IMR-90 (cell line): ENCODE measurements at regions not wholly inside any gene's neighbourhood (a gene's known extent, or its start where the extent isn't known, plus 50 kb on each side); places are given as distances from the start of the nearest gene placed in this dataset.
A peak's percentile ranks its signal among the peaks of the same experiment; 100 is the strongest.

Experiments used
- ATAC-seq: fragments of 200-7000 bp; cut with Tn5 transposase; 2 replicates; pipeline ENCODE4 v1.9.1; 2020; ENCODE audit warnings: low read depth, mild to moderate bottlenecking, moderate library complexity
- BruUV-seq: library from RNA; stranded (reverse); fragments of 400-500 nt; replicated peaks from 2 replicates; lab custom pipeline; 2021; lab: Mats Ljungman, UMichigan
- CTCF ChIA-PET: fragments of 300-600 bp; formaldehyde crosslinking; extraction: SDS; loops from one replicate; lab custom pipeline; 2021; ENCODE audit warnings: antibody characterized with exemption; lab: Yijun Ruan, JAX
- POLR2A ChIA-PET: fragments of 300-600 bp; sonication (Branson Sonifier 250); formaldehyde crosslinking; loops from one replicate; lab custom pipeline; 2022; ENCODE audit warnings: antibody characterized with exemption; ENCODE audit not compliant: unreplicated experiment; lab: Charles Lee
- DNase-seq: peaks from one replicate; pipeline ENCODE4 v3.0.0; 2013
- H2AFZ ChIP-seq: replicated peaks from 2 replicates; pipeline ENCODE3; 2013; ENCODE audit warnings: low read length, mild to moderate bottlenecking; ENCODE audit not compliant: poor library complexity
- H2AK5ac ChIP-seq: 2 replicates; pipeline ENCODE4 v1.6.1; 2013; ENCODE audit warnings: low read depth, low read length, inconsistent platforms
- H2AK9ac ChIP-seq: replicated peaks from 2 replicates; pipeline ENCODE3; 2013; ENCODE audit warnings: mild to moderate bottlenecking, low read depth, low read length, moderate library complexity; ENCODE audit not compliant: poor library complexity
- H2BK120ac ChIP-seq: 2 replicates; pipeline ENCODE4 v1.6.1; 2013; ENCODE audit warnings: low read depth, low read length, inconsistent platforms
- H2BK15ac ChIP-seq: 3 replicates; pipeline ENCODE4 v1.6.1; 2013; ENCODE audit warnings: low read depth, low read length, inconsistent platforms
- H2BK20ac ChIP-seq: 2 replicates; pipeline ENCODE4 v1.6.1; 2013; ENCODE audit warnings: low read depth, mild to moderate bottlenecking, inconsistent platforms, low read length, moderate library complexity
- H2BK5ac ChIP-seq: 2 replicates; pipeline ENCODE4 v1.6.1; 2013; ENCODE audit warnings: mild to moderate bottlenecking, low read depth, low read length, inconsistent platforms; ENCODE audit not compliant: poor library complexity, severe bottlenecking
- H3K14ac ChIP-seq: replicated peaks from 2 replicates; pipeline ENCODE4 v1.6.1; 2013; ENCODE audit warnings: low read depth, low read length, inconsistent platforms
- H3K18ac ChIP-seq: 2 replicates; pipeline ENCODE4 v1.6.1; 2013; ENCODE audit warnings: low read depth, low read length, control low read depth
- H3K23ac ChIP-seq: 2 replicates; pipeline ENCODE4 v1.6.1; 2013; ENCODE audit warnings: low read depth, low read length, inconsistent platforms
- H3K27ac ChIP-seq: 2 replicates; pipeline ENCODE4 v1.5.1; 2013; ENCODE audit warnings: mild to moderate bottlenecking, control low read depth, low read length; ENCODE audit not compliant: insufficient read depth
- H3K27me3 ChIP-seq: 2 replicates; pipeline ENCODE4 v1.6.1; 2013; ENCODE audit warnings: low read length; ENCODE audit not compliant: control insufficient read depth, insufficient read depth
- H3K36me3 ChIP-seq: 2 replicates; pipeline ENCODE4 v1.6.1; 2013; ENCODE audit warnings: low read length, mixed read lengths; ENCODE audit not compliant: control insufficient read depth, insufficient read depth
- H3K4ac ChIP-seq: 2 replicates; pipeline ENCODE4 v1.6.1; 2013; ENCODE audit warnings: low read depth, low read length, inconsistent platforms
- H3K4me1 ChIP-seq: 2 replicates; pipeline ENCODE4 v1.6.1; 2013; ENCODE audit warnings: low read length, mixed read lengths; ENCODE audit not compliant: control insufficient read depth, insufficient read depth
- H3K4me2 ChIP-seq: 2 replicates; pipeline ENCODE4 v1.6.1; 2013; ENCODE audit warnings: low read depth, mild to moderate bottlenecking, control low read depth, low read length, moderate library complexity
- H3K4me3 ChIP-seq: 2 replicates; pipeline ENCODE4 v1.5.1; 2013; ENCODE audit warnings: low read depth, mild to moderate bottlenecking, control low read depth, low read length, moderate library complexity; ENCODE audit not compliant: insufficient read depth
- H3K56ac ChIP-seq: 2 replicates; pipeline ENCODE4 v1.6.1; 2013; ENCODE audit warnings: low read length, inconsistent platforms; ENCODE audit not compliant: insufficient read depth; ENCODE audit errors: extremely low read depth
- H3K79me1 ChIP-seq, 2 experiments: 2 replicates each; pipeline ENCODE4 v1.6.1; 2013; ENCODE audit warnings: low read length in 2 of 2, inconsistent platforms in 1 of 2, low read depth in 1 of 2
- H3K9ac ChIP-seq: 2 replicates; pipeline ENCODE4 v1.6.1; 2013; ENCODE audit warnings: low read depth, low read length, control low read depth
- H3K9me1 ChIP-seq: 2 replicates; pipeline ENCODE4 v1.6.1; 2013; ENCODE audit warnings: low read length, inconsistent platforms; ENCODE audit not compliant: insufficient read depth
- H3K9me3 ChIP-seq: 2 replicates; pipeline ENCODE4 v1.6.1; 2013; ENCODE audit warnings: low read length; ENCODE audit not compliant: control insufficient read depth, insufficient read depth
- H4K20me1 ChIP-seq: 2 replicates; pipeline ENCODE4 v1.6.1; 2013; ENCODE audit warnings: low read length, inconsistent platforms; ENCODE audit not compliant: insufficient read depth
- H4K5ac ChIP-seq: 2 replicates; pipeline ENCODE4 v1.6.1; 2013; ENCODE audit warnings: mild to moderate bottlenecking, low read depth, low read length, control low read depth
- H4K8ac ChIP-seq, 2 experiments: 2 replicates each; pipeline ENCODE4 v1.6.1; 2013; ENCODE audit warnings: low read depth in 2 of 2, low read length in 2 of 2, control low read depth in 1 of 2, inconsistent platforms in 1 of 2
- H4K91ac ChIP-seq: 2 replicates; pipeline ENCODE4 v1.6.1; 2013; ENCODE audit warnings: low read depth, low read length, inconsistent platforms; ENCODE audit not compliant: insufficient read depth
- BHLHE40 ChIP-seq: fragments of 150-350 bp; IDR thresholded peaks from 2 replicates; pipeline ENCODE4 v1.6.1; 2016; ENCODE audit warnings: mild to moderate bottlenecking, low read depth, low read length
- CEBPB ChIP-seq: IDR thresholded peaks from 2 replicates; pipeline ENCODE4 v1.6.1; 2012; ENCODE audit warnings: low read depth, low read length, improper control_type of control experiment
- FOS ChIP-seq: fragments of 150-350 bp; IDR thresholded peaks from 2 replicates; pipeline ENCODE4 v1.6.1; 2016; ENCODE audit warnings: low read depth, low read length
- MAFK ChIP-seq: IDR thresholded peaks from 2 replicates; pipeline ENCODE4 v1.6.1; 2012; ENCODE audit warnings: low read depth, low read length, improper control_type of control experiment
- MXI1 ChIP-seq: IDR thresholded peaks from 2 replicates; pipeline ENCODE4 v1.6.1; 2012; ENCODE audit warnings: low read depth, mild to moderate bottlenecking, low read length, moderate library complexity, borderline replicate concordance
- RCOR1 ChIP-seq: IDR thresholded peaks from 2 replicates; pipeline ENCODE4 v1.6.1; 2012; ENCODE audit warnings: mild to moderate bottlenecking, low read length, improper control_type of control experiment; ENCODE audit not compliant: insufficient replicate concordance
- RFX5 ChIP-seq: IDR thresholded peaks from 2 replicates; pipeline ENCODE4 v1.8.0; 2012; ENCODE audit warnings: low read depth, mild to moderate bottlenecking, low read length, moderate library complexity
- SMC3 ChIP-seq: fragments of 150-350 bp; IDR thresholded peaks from 2 replicates; pipeline ENCODE4 v1.6.1; 2016; ENCODE audit warnings: low read depth, mild to moderate bottlenecking, antibody characterized with exemption, low read length, moderate library complexity
- WGBS, 2 experiments: methylation state at CpG; one replicate each; pipeline versions ENCODE4 v1.1.5 to v1.1.7; 2013; ENCODE audit warnings: missing lambda C conversion rate in 2 of 2; ENCODE audit not compliant: insufficient read length in 1 of 2; ENCODE audit errors: extremely low coverage in 2 of 2; 5-methylcytosine and 5-hydroxymethylcytosine counted together
- dilution Hi-C: fragments of 300-500 bp; cut with HindIII; formaldehyde crosslinking; loops from one replicate; pipeline ENCODE4 v1.14.3; 2018; ENCODE audit warnings: low sequenced_read_pairs; ENCODE audit not compliant: unreplicated experiment
- in situ Hi-C: fragments of 300-500 bp; cut with MboI; formaldehyde crosslinking; loops from 3 replicates; pipeline ENCODE4 v1.14.3; 2019; ENCODE audit warnings: low sequenced_read_pairs, inconsistent platforms, mixed read lengths
- intact Hi-C: fragments of 100-400 bp; cut with micrococcal nuclease; formaldehyde crosslinking; loops from 2 replicates; pipeline ENCODE4 v1.10.0; 2022
- TF ChIP-seq, protein P1 (sequence below): fragments of 150-350 bp; IDR thresholded peaks from 2 replicates; pipeline ENCODE4 v1.6.1; 2017; ENCODE audit warnings: mild to moderate bottlenecking, antibody characterized with exemption, low read length, low read depth

DNA sequence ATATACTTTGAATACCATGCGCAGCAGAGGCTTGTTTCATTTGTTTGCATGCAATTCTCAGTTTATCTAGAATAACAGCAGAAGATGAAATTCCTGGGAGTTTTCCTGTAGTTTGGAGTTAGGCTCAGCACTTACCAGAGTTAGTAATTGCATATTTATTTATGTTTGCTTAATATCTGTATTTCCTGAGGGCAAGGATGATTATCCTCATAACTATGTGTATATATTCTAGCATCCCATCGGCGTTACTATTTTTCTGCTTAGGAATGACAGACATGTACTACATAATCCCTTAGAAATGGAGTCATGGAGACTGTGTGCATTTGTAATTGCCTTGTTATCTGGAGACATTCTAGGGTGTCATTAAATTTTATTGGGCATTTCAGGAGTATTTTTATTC is 1184.8 kb downstream of the DTWD2 start:
- TF ChIP-seq SMC3 = no peak
- TF ChIP-seq MXI1 = no peak
- TF ChIP-seq BHLHE40 = peak; percentile 57; the same call in 1 of the 2 replicates
- TF ChIP-seq CEBPB = peak; percentile 47; the same call in 1 of the 2 replicates
- no peak for TF ChIP-seq MAFK
- no peak for TF ChIP-seq RCOR1
- peak; percentile 49; the same call in 1 of the 2 replicates for TF ChIP-seq FOS
- no peak for TF ChIP-seq RFX5
- TF ChIP-seq, protein P1, sequence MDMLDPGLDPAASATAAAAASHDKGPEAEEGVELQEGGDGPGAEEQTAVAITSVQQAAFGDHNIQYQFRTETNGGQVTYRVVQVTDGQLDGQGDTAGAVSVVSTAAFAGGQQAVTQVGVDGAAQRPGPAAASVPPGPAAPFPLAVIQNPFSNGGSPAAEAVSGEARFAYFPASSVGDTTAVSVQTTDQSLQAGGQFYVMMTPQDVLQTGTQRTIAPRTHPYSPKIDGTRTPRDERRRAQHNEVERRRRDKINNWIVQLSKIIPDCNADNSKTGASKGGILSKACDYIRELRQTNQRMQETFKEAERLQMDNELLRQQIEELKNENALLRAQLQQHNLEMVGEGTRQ = no peak
- H2BK20ac ChIP-seq = no peak overlapping the region
- H2BK5ac ChIP-seq = peak overlapping the region; percentile 96
- H3K9me3 ChIP-seq = peaks cover 3% of the 10 kb centered on the region; the same call in 1 of the 2 replicates
- H4K20me1 ChIP-seq = no peaks in the 10 kb centered on the region
- H4K91ac ChIP-seq = no peak overlapping the region
- no peak overlapping the region for H2BK15ac ChIP-seq
- H3K4ac ChIP-seq = no peak overlapping the region
- no peak overlapping the region for H4K5ac ChIP-seq
- ATAC-seq (peak; percentile 94), DNase-seq (peak; percentile 90)
- ChIA-PET CTCF (no interaction called here), POLR2A (no interaction called here)
- H2AFZ ChIP-seq = no peak overlapping the region
- H3K4me2 ChIP-seq = peak overlapping the region; percentile 50; the same call in 1 of the 2 replicates
- dilution Hi-C loops = no loop called here
- no TSS peak for BruUV-seq
- H3K79me1 ChIP-seq = no peaks in the 10 kb centered on the region
- H2AK9ac ChIP-seq = no peak overlapping the region
- no peak overlapping the region for H2BK120ac ChIP-seq
- intact Hi-C loops = loop anchor here (5.0 kb wide), 2 partner anchors 89 to 239 kb away; no protein-coding TSS in a partner anchor
- H3K27ac ChIP-seq = peak overlapping the region; percentile 76; the same call in 1 of the 2 replicates
- peak overlapping the region; percentile 64; the same call in 1 of the 2 replicates for H3K18ac ChIP-seq
- H3K9me1 ChIP-seq = no peaks in the 10 kb centered on the region
- H3K23ac ChIP-seq = no peak overlapping the region
- H3K4me3 ChIP-seq = no peak overlapping the region
- no peak overlapping the region for H3K56ac ChIP-seq
- no peaks in the 10 kb centered on the region for H3K27me3 ChIP-seq
- peaks cover 2% of the 10 kb centered on the region for H3K4me1 ChIP-seq
- no peak overlapping the region for H3K14ac ChIP-seq
- no peak overlapping the region for H3K9ac ChIP-seq
- H2AK5ac ChIP-seq = no peak overlapping the region
- H4K8ac ChIP-seq = no peak overlapping the region
- WGBS, 2 experiments = no CpG with 5 or more reads among the region's 3 CpGs
- no peaks in the 10 kb centered on the region for H3K36me3 ChIP-seq
- in situ Hi-C loops = no loop called here
